A549 (cell line): ENCODE measurements at regions not wholly inside any gene's neighbourhood (a gene's known extent, or its start where the extent isn't known, plus 50 kb on each side); places are given as distances from the start of the nearest gene placed in this dataset.

Source experiments
- CEBPB ChIP-seq, 2 experiments: fragments of >200 bp in 1 of 2; sonication (Bioruptor Twin) in 1 of 2; formaldehyde crosslinking in 1 of 2; IDR thresholded peaks; 2 replicates each; pipeline ENCODE4 v1.6.1; 2012 to 2016
- CHD2 ChIP-seq: fragments of 150-350 bp; IDR thresholded peaks from 2 replicates; pipeline ENCODE4 v1.6.1; 2014; ENCODE audit warnings: low read length; ENCODE audit not compliant: partially characterized antibody
- CHD4 ChIP-seq: fragments of 200-600 bp; sonication (generic); IDR thresholded peaks from 2 replicates; pipeline ENCODE4 v1.6.1; 2016; ENCODE audit warnings: antibody characterized with exemption, mild to moderate bottlenecking, borderline replicate concordance
- CTCF ChIP-seq: fragments of >200 bp; sonication (Bioruptor Twin); formaldehyde crosslinking; IDR thresholded peaks from 3 replicates; pipeline ENCODE4 v1.5.1; 2016
- EHMT2 ChIP-seq: fragments of 200-600 bp; sonication (generic); IDR thresholded peaks from 2 replicates; pipeline ENCODE4 v1.6.1; 2016; ENCODE audit warnings: antibody characterized with exemption, low read depth, mild to moderate bottlenecking, moderate library complexity
- FOSB ChIP-seq: fragments of 250-450 bp; sonication (Bioruptor Pico); IDR thresholded peaks from 2 replicates; pipeline ENCODE4 v1.5.0; 2020; ENCODE audit warnings: mild to moderate bottlenecking, moderate library complexity
- HOXA7 ChIP-seq: fragments of 250-450 bp; sonication (Bioruptor Pico); IDR thresholded peaks from 2 replicates; pipeline ENCODE4 v1.5.0; 2020; ENCODE audit warnings: mild to moderate bottlenecking, moderate library complexity
- MAFK ChIP-seq: fragments of 450-650 bp; IDR thresholded peaks from 2 replicates; pipeline ENCODE4 v1.6.1; 2014; ENCODE audit not compliant: partially characterized antibody
- MAX ChIP-seq: IDR thresholded peaks from 2 replicates; pipeline ENCODE4 v1.6.1; 2012
- MYC ChIP-seq: IDR thresholded peaks from 2 replicates; pipeline ENCODE4 v1.6.1; 2012; ENCODE audit warnings: mild to moderate bottlenecking, inconsistent platforms, low read length, improper control_type of control experiment, borderline replicate concordance
- NPAS2 ChIP-seq: fragments of 250-450 bp; sonication (Bioruptor Pico); IDR thresholded peaks from 2 replicates; pipeline ENCODE4 v1.8.0; 2022; ENCODE audit warnings: mild to moderate bottlenecking, moderate library complexity, borderline replicate concordance
- PHF8 ChIP-seq: fragments of 200-600 bp; sonication (generic); IDR thresholded peaks from 2 replicates; pipeline ENCODE4 v1.6.1; 2016; ENCODE audit warnings: low read depth, mild to moderate bottlenecking, antibody characterized with exemption, moderate library complexity, borderline replicate concordance
- RAD21 ChIP-seq, 2 experiments: fragments of >200 bp in 1 of 2; sonication (Bioruptor Twin) in 1 of 2; formaldehyde crosslinking in 1 of 2; IDR thresholded peaks in 1 of 2; conservative IDR thresholded peaks in 1 of 2; 2 replicates in 1 of 2; 3 replicates in 1 of 2; pipeline ENCODE4 v1.6.1; 2012 to 2018; ENCODE audit warnings: inconsistent platforms in 1 of 2

GRCh38 chr2:168396131-168396530 is 59.9 kb upstream of the CERS6 start:
- TF ChIP-seq CTCF, result no peak
- TF ChIP-seq EHMT2, result no peak
- no peak for TF ChIP-seq MAX
- TF ChIP-seq MAFK, result no peak
- no peak for TF ChIP-seq PHF8
- no peak for TF ChIP-seq HOXA7 (CRISPR knock-in tag)
- no peak for TF ChIP-seq MYC
- TF ChIP-seq CHD2, result no peak
- TF ChIP-seq CEBPB (IDR thresholded peaks at IDR 0.05), result no peak
- no peak for TF ChIP-seq CHD4
- TF ChIP-seq NPAS2 (CRISPR knock-in tag), result no peak
- TF ChIP-seq FOSB (CRISPR knock-in tag), result no peak
- no peak for TF ChIP-seq RAD21 (conservative IDR thresholded peaks at IDR 0.05 in 1 of 2, IDR thresholded peaks at IDR 0.05 in 1 of 2)
